Mammary epithelial cell (primary cell): ENCODE measurements at regions not wholly inside any gene's neighbourhood (a gene's known extent, or its start where the extent isn't known, plus 50 kb on each side); places are given as distances from the start of the nearest gene placed in this dataset.

Experiments used
- CTCF ChIP-seq, 2 donors: IDR thresholded peaks in 1 of 2; conservative IDR thresholded peaks in 1 of 2; 2 replicates each; pipeline ENCODE4 v1.5.1; 2011 to 2012; ENCODE audit warnings: inconsistent platforms in 2 of 2, low read length in 2 of 2, mild to moderate bottlenecking in 2 of 2, control low read depth in 1 of 2, low read depth in 1 of 2; ENCODE audit not compliant: insufficient read depth in 1 of 2; ENCODE audit errors: extremely low read depth in 1 of 2
- EZH2 ChIP-seq: IDR thresholded peaks from 2 replicates; pipeline ENCODE4 v1.6.1; 2012; ENCODE audit warnings: low read length, inconsistent platforms, borderline replicate concordance

- TF ChIP-seq CTCF (conservative IDR thresholded peaks at IDR 0.05 in 1 of 2, IDR thresholded peaks at IDR 0.05 in 1 of 2; ENCODE audit: extremely low read depth in 1 of 2, insufficient read depth in 1 of 2, low read depth in 1 of 2, low read length in 2 of 2) (no peak), EZH2 (no peak)
Observed at GRCh38 chr12:124418791-124419190, 123.9 kb downstream of the RFLNA start.
